T-helper 17 cell (primary cell): ENCODE measurements at regions not wholly inside any gene's neighbourhood (a gene's known extent, or its start where the extent isn't known, plus 50 kb on each side); places are given as distances from the start of the nearest gene placed in this dataset.

ENCODE experiments used
- ATAC-seq: fragments of 150-1000 bp; cut with Tn5 transposase; 2 replicates; pipeline ENCODE4 v1.10.0; 2021; ENCODE audit warnings: mild to moderate bottlenecking, moderate library complexity
- DNase-seq, 3 donors: peaks; one replicate each; pipeline versions ENCODE4 v3.0.0 to v3.0.0-alpha.2; 2020 to 2021
- H3K9me3 ChIP-seq: one replicate; pipeline ENCODE4 v1.7.0; 2013; ENCODE audit warnings: low read length, mild to moderate bottlenecking; ENCODE audit not compliant: control insufficient read depth, poor library complexity, severe bottlenecking
- H3K27ac Mint-ChIP-seq: one replicate; pipeline ENCODE4 v1.8.0; 2022; ENCODE audit warnings: mild to moderate bottlenecking, moderate library complexity, mixed read lengths
- H3K27me3 Mint-ChIP-seq: one replicate; pipeline ENCODE4 v1.8.0; 2022; ENCODE audit warnings: mixed read lengths
- H3K36me3 Mint-ChIP-seq: one replicate; pipeline ENCODE4 v1.8.0; 2022; ENCODE audit warnings: low read depth, mixed read lengths
- H3K4me1 Mint-ChIP-seq: one replicate; pipeline ENCODE4 v1.8.0; 2022; ENCODE audit warnings: mild to moderate bottlenecking, mixed read lengths
- H3K4me3 Mint-ChIP-seq: one replicate; pipeline ENCODE4 v1.8.0; 2022; ENCODE audit warnings: mild to moderate bottlenecking, moderate library complexity, mixed read lengths

GRCh38 chr2:8018956-8019355 lies 662.9 kb upstream of the ID2 start:
- Mint-ChIP-seq H3K27ac (no peak overlapping the region), H3K4me3 (no peak overlapping the region), H3K4me1 (peaks cover 10% of the 10 kb centered on the region), H3K36me3 (no peaks in the 10 kb centered on the region), H3K27me3 (no peaks in the 10 kb centered on the region)
- H3K9me3 ChIP-seq: no peaks in the 10 kb centered on the region
- ATAC-seq (no peak), DNase-seq (no peak)

GRCh38 chr2:8019934-8020333 lies 661.9 kb upstream of the ID2 start:
- peaks cover 10% of the 10 kb centered on the region for H3K4me1 Mint-ChIP-seq
- no peaks in the 10 kb centered on the region for H3K9me3 ChIP-seq
- H3K27ac Mint-ChIP-seq: no peak overlapping the region
- no peak for DNase-seq
- ATAC-seq: no peak
- H3K36me3 Mint-ChIP-seq: no peaks in the 10 kb centered on the region
- no peak overlapping the region for H3K4me3 Mint-ChIP-seq
- no peaks in the 10 kb centered on the region for H3K27me3 Mint-ChIP-seq

- H3K36me3 Mint-ChIP-seq: no peaks in the 10 kb centered on the region
- ATAC-seq (no peak), DNase-seq (no peak)
- no peak overlapping the region for H3K27ac Mint-ChIP-seq
- no peak overlapping the region for H3K4me3 Mint-ChIP-seq
- no peaks in the 10 kb centered on the region for H3K9me3 ChIP-seq
- H3K27me3 Mint-ChIP-seq: no peaks in the 10 kb centered on the region
- peaks cover 10% of the 10 kb centered on the region for H3K4me1 Mint-ChIP-seq
Measured at GRCh38 chr2:8021921-8022320, 659.9 kb upstream of the ID2 start.

GRCh38 chr2:8022908-8023640 lies 658.8 kb upstream of the ID2 start:
- ATAC-seq (no peak), DNase-seq (no peak)
- H3K4me3 Mint-ChIP-seq: no peak overlapping the region
- no peak overlapping the region for H3K27ac Mint-ChIP-seq
- H3K36me3 Mint-ChIP-seq: no peaks in the 10 kb centered on the region
- H3K27me3 Mint-ChIP-seq: no peaks in the 10 kb centered on the region
- peaks cover 12% of the 10 kb centered on the region for H3K4me1 Mint-ChIP-seq
- H3K9me3 ChIP-seq: no peaks in the 10 kb centered on the region

- Mint-ChIP-seq H3K27ac (no peak overlapping the region), H3K36me3 (no peaks in the 10 kb centered on the region), H3K27me3 (no peaks in the 10 kb centered on the region), H3K4me3 (no peak overlapping the region), H3K4me1 (peaks cover 12% of the 10 kb centered on the region)
- no peaks in the 10 kb centered on the region for H3K9me3 ChIP-seq
- DNase-seq (no peak), ATAC-seq (no peak)
Measured at GRCh38 chr2:8024506-8024905, 657.4 kb upstream of the ID2 start.

GRCh38 chr2:8026381-8026780 lies 655.5 kb upstream of the ID2 start:
- Mint-ChIP-seq H3K27ac (no peak overlapping the region), H3K4me3 (no peak overlapping the region), H3K36me3 (no peaks in the 10 kb centered on the region), H3K4me1 (peaks cover 13% of the 10 kb centered on the region), H3K27me3 (peaks cover 4% of the 10 kb centered on the region)
- no peak for DNase-seq
- no peaks in the 10 kb centered on the region for H3K9me3 ChIP-seq
- no peak for ATAC-seq

GRCh38 chr2:8027387-8027786 lies 654.5 kb upstream of the ID2 start:
- peaks cover 17% of the 10 kb centered on the region for H3K4me1 Mint-ChIP-seq
- H3K27ac Mint-ChIP-seq: no peak overlapping the region
- ATAC-seq: no peak
- no peaks in the 10 kb centered on the region for H3K36me3 Mint-ChIP-seq
- no peak for DNase-seq
- H3K27me3 Mint-ChIP-seq: peaks cover 4% of the 10 kb centered on the region
- no peak overlapping the region for H3K4me3 Mint-ChIP-seq
- no peaks in the 10 kb centered on the region for H3K9me3 ChIP-seq

- Mint-ChIP-seq H3K36me3 (no peaks in the 10 kb centered on the region), H3K4me1 (peaks cover 17% of the 10 kb centered on the region)
- ATAC-seq: no peak
Measured at GRCh38 chr2:8028036-8028435, 653.8 kb upstream of the ID2 start.

GRCh38 chr2:8028436-8028835 lies 653.4 kb upstream of the ID2 start:
- H3K27ac Mint-ChIP-seq: no peak overlapping the region
- H3K9me3 ChIP-seq: no peaks in the 10 kb centered on the region
- no peak overlapping the region for H3K4me3 Mint-ChIP-seq
- H3K27me3 Mint-ChIP-seq: peaks cover 4% of the 10 kb centered on the region
- H3K4me1 Mint-ChIP-seq: peaks cover 13% of the 10 kb centered on the region
- H3K36me3 Mint-ChIP-seq: no peaks in the 10 kb centered on the region
- DNase-seq (no peak), ATAC-seq (no peak)

More at GRCh38 chr2:8028036-8028435, 653.8 kb upstream of the ID2 start:
- no peak overlapping the region for H3K27ac Mint-ChIP-seq
- H3K9me3 ChIP-seq: no peaks in the 10 kb centered on the region
- no peak for DNase-seq
- peaks cover 4% of the 10 kb centered on the region for H3K27me3 Mint-ChIP-seq
- H3K4me3 Mint-ChIP-seq: no peak overlapping the region

- DNase-seq (no peak), ATAC-seq (no peak)
- no peak overlapping the region for H3K4me3 Mint-ChIP-seq
- peaks cover 11% of the 10 kb centered on the region for H3K4me1 Mint-ChIP-seq
- H3K27ac Mint-ChIP-seq: no peak overlapping the region
- H3K27me3 Mint-ChIP-seq: peaks cover 4% of the 10 kb centered on the region
- no peaks in the 10 kb centered on the region for H3K36me3 Mint-ChIP-seq
- H3K9me3 ChIP-seq: no peaks in the 10 kb centered on the region
Measured at GRCh38 chr2:8028981-8029380, 652.9 kb upstream of the ID2 start.

GRCh38 chr2:8030573-8031303 lies 651.1 kb upstream of the ID2 start:
- H3K9me3 ChIP-seq: no peaks in the 10 kb centered on the region
- no peaks in the 10 kb centered on the region for H3K36me3 Mint-ChIP-seq
- H3K27ac Mint-ChIP-seq: no peak overlapping the region
- ATAC-seq (no peak), DNase-seq (no peak)
- H3K4me3 Mint-ChIP-seq: no peak overlapping the region
- peaks cover 4% of the 10 kb centered on the region for H3K27me3 Mint-ChIP-seq
- H3K4me1 Mint-ChIP-seq: peaks cover 11% of the 10 kb centered on the region

GRCh38 chr2:8031370-8031769 lies 650.5 kb upstream of the ID2 start:
- peaks cover 9% of the 10 kb centered on the region for H3K4me1 Mint-ChIP-seq
- ATAC-seq (no peak), DNase-seq (no peak)
- H3K9me3 ChIP-seq: no peaks in the 10 kb centered on the region
- no peak overlapping the region for H3K27ac Mint-ChIP-seq
- H3K4me3 Mint-ChIP-seq: no peak overlapping the region
- H3K36me3 Mint-ChIP-seq: no peaks in the 10 kb centered on the region
- H3K27me3 Mint-ChIP-seq: peaks cover 4% of the 10 kb centered on the region

GRCh38 chr2:8033546-8034096 lies 648.2 kb upstream of the ID2 start:
- Mint-ChIP-seq H3K4me1 (peaks cover 7% of the 10 kb centered on the region), H3K4me3 (no peak overlapping the region), H3K27me3 (peaks cover 4% of the 10 kb centered on the region), H3K36me3 (no peaks in the 10 kb centered on the region), H3K27ac (no peak overlapping the region)
- no peaks in the 10 kb centered on the region for H3K9me3 ChIP-seq
- no peak for DNase-seq
- ATAC-seq: no peak
